CD4-positive, alpha-beta memory T cell (primary cell): ENCODE measurements at regions not wholly inside any gene's neighbourhood (a gene's known extent, or its start where the extent isn't known, plus 50 kb on each side); places are given as distances from the start of the nearest gene placed in this dataset.
A peak's percentile ranks its signal among the peaks of the same experiment; 100 is the strongest.

ENCODE experiments used
- CTCF ChIA-PET: fragments of 350-600 bp; sonication (Branson Sonifier 250); formaldehyde crosslinking; loops from one replicate; lab custom pipeline; 2021; ENCODE audit warnings: inconsistent platforms; ENCODE audit not compliant: partially characterized antibody; lab: Charles Lee
- POLR2A ChIA-PET: fragments of 350-600 bp; sonication (Branson Sonifier 250); formaldehyde crosslinking; loops from one replicate; lab custom pipeline; 2021; ENCODE audit not compliant: partially characterized antibody; lab: Charles Lee
- DNase-seq, 5 donors: peaks; one replicate each; pipeline versions ENCODE4 v3.0.0 to v3.0.0-alpha.2; 2020 to 2022; ENCODE audit warnings: mixed read lengths in 1 of 5
- H3K27ac ChIP-seq: one replicate; pipeline ENCODE4 v1.7.0; 2013; ENCODE audit warnings: low read depth, low read length
- H3K27me3 ChIP-seq: 2 replicates; pipeline ENCODE4 v1.7.0; 2013; ENCODE audit warnings: mild to moderate bottlenecking, low read length, moderate library complexity; ENCODE audit not compliant: insufficient read depth
- H3K36me3 ChIP-seq: 2 replicates; pipeline ENCODE4 v1.7.0; 2013; ENCODE audit warnings: mild to moderate bottlenecking, low read length, moderate library complexity; ENCODE audit not compliant: insufficient read depth
- H3K4me1 ChIP-seq: 2 replicates; pipeline ENCODE4 v1.7.0; 2013; ENCODE audit warnings: mild to moderate bottlenecking, low read length, moderate library complexity; ENCODE audit not compliant: insufficient read depth
- H3K4me3 ChIP-seq, 2 donors: one replicate each; pipeline ENCODE4 v1.7.0; 2013; ENCODE audit warnings: low read length in 2 of 2, mild to moderate bottlenecking in 1 of 2
- H3K9me3 ChIP-seq, 2 donors: one replicate each; pipeline ENCODE4 v1.7.0; 2013; ENCODE audit warnings: low read length in 2 of 2, control low read depth in 1 of 2; ENCODE audit not compliant: control insufficient read depth in 1 of 2
- H3K27ac Mint-ChIP-seq, 7 donors: one replicate each; pipeline ENCODE4 v1.8.0; 2020 to 2021; ENCODE audit warnings: mixed read lengths in 7 of 7, mild to moderate bottlenecking in 6 of 7, inconsistent platforms in 3 of 7, moderate library complexity in 3 of 7
- H3K27me3 Mint-ChIP-seq, 2 donors: one replicate each; pipeline ENCODE4 v1.8.0; 2020 to 2021; ENCODE audit warnings: mixed read lengths in 2 of 2
- H3K36me3 Mint-ChIP-seq, 2 donors: one replicate each; pipeline ENCODE4 v1.8.0; 2020 to 2021; ENCODE audit warnings: mixed read lengths in 2 of 2, inconsistent platforms in 1 of 2, mild to moderate bottlenecking in 1 of 2
- H3K4me1 Mint-ChIP-seq, 4 donors: one replicate each; pipeline ENCODE4 v1.8.0; 2020 to 2021; ENCODE audit warnings: mixed read lengths in 4 of 4, mild to moderate bottlenecking in 1 of 4
- H3K4me3 Mint-ChIP-seq, 8 donors: one replicate each; pipeline ENCODE4 v1.8.0; 2020 to 2021; ENCODE audit warnings: mixed read lengths in 8 of 8, mild to moderate bottlenecking in 7 of 8, moderate library complexity in 6 of 8, inconsistent platforms in 3 of 8
- H3K9me3 Mint-ChIP-seq, 8 donors: one replicate each; pipeline ENCODE4 v1.8.0; 2020 to 2021; ENCODE audit warnings: mixed read lengths in 8 of 8, mild to moderate bottlenecking in 5 of 8, inconsistent platforms in 3 of 8, moderate library complexity in 1 of 8
- intact Hi-C: fragments of 100-400 bp; cut with micrococcal nuclease; formaldehyde crosslinking; loops from one replicate; pipeline ENCODE4 v1.15.1; 2023

DNA sequence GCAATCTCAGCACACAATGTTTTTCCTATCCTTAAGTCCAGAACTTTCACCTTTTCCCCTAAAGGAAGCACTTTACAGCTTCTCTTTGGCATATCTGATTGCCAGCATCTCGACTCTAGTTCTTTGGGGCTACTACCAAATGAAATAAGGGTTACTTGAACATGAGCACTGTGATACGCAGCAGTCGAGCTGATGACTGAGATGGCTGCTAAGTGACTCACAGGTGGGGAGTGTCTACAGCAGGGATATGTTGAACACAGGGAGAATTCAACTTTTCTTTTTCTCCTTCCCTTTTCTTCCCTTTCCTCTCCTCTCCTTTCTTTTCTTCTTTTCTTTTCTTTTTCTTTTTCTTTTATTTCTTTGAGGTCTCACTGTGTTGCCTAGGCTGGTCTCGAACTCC is 334.8 kb downstream of the MAF start:
- Histone ChIP-seq H3K9me3 (no peaks in the 10 kb centered on the region), H3K4me3 (no peak overlapping the region), H3K27me3 (no peaks in the 10 kb centered on the region), H3K27ac (no peak overlapping the region), H3K4me1 (peaks cover 49% of the 10 kb centered on the region), H3K36me3 (no peaks in the 10 kb centered on the region)
- no peak for DNase-seq
- Mint-ChIP-seq H3K4me1 (peaks cover 44 to 68% (median 49%) of the 10 kb centered on the region in 4 donors), H3K9me3 (no peaks in the 10 kb centered on the region), H3K4me3 (no peak overlapping the region), H3K27ac (no peak overlapping the region), H3K36me3 (no peaks in the 10 kb centered on the region), H3K27me3 (peaks cover 0 to 2% of the 10 kb centered on the region in 2 donors)
- CTCF ChIA-PET = interaction anchor here (0.9 to 1.3 kb wide), 2 partner anchors 10 to 18 kb away, joined by 3 to 4 read pairs; no protein-coding TSS in a partner anchor
- intact Hi-C loops = no loop called here
- POLR2A ChIA-PET = interaction anchor here (0.6 to 6.9 kb wide), 2 partner anchors 335 to 343 kb away, joined by 3 to 102 read pairs; partner anchors contain the start of gene MAF

GRCh38 chr16:79265196-79265595 is 335.3 kb downstream of the MAF start:
- intact Hi-C loops = no loop called here
- H3K4me3 Mint-ChIP-seq = no peak overlapping the region
- Histone ChIP-seq H3K36me3 (no peaks in the 10 kb centered on the region), H3K27ac (no peak overlapping the region), H3K4me1 (peaks cover 44% of the 10 kb centered on the region), H3K4me3 (no peak overlapping the region), H3K27me3 (no peaks in the 10 kb centered on the region), H3K9me3 (no peaks in the 10 kb centered on the region)
- peaks cover 0 to 2% of the 10 kb centered on the region in 2 donors for H3K27me3 Mint-ChIP-seq
- peak overlapping the region in 1 of 7 donors; percentile 62 for H3K27ac Mint-ChIP-seq
- ChIA-PET POLR2A (interaction anchor here (0.6 to 2.2 kb wide), 4 partner anchors 13 to 344 kb away, joined by 3 to 5 read pairs (median 4); partner anchors contain the start of gene MAF), CTCF (interaction anchor here (0.9 to 1.3 kb wide), 2 partner anchors 10 to 19 kb away, joined by 3 to 4 read pairs; no protein-coding TSS in a partner anchor)
- H3K36me3 Mint-ChIP-seq = no peaks in the 10 kb centered on the region
- H3K9me3 Mint-ChIP-seq = no peaks in the 10 kb centered on the region
- H3K4me1 Mint-ChIP-seq = peaks cover 39 to 65% (median 45%) of the 10 kb centered on the region in 4 donors
- DNase-seq = no peak

DNA sequence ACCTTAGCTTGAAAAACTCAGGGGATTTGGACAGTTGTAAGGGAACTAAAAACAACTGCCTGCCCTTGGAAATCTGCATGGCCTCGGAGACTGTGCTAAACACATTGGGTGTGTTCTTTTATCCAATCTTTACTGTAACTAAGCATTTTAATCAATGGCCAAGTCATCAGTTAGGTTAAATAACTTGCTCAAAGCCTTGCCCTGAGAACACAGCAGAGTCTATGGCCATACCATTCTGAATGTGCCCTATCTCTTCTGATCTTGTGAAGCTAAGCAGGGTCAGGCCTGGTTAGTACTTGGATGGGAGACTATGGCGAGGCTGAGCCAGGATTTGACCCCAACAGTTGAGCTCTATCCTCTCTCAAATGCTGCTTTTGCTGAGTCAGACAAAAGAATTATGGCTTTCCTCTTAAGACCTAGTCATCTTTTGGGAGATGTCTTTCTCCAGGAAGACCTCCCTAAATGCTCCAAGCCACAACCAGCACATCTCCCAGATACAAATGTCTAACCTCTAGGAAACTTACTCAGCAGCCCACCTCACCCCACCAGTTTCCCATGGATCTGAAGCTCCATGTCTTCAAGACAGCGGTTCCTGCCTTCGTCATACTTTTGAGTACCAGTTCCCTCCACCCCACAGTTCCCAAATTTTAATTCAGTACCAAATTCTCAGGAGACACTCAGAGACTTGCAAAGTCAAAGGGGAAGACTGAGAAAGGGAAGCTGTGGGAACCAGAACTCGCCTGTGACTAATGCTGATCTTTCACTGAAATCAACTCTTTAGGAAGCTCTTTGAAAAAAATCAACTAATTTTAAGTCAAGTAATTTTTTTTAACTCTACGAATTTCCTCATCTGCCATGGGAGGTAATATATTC is 336.1 kb downstream of the MAF start:
- peaks cover 32 to 61% (median 38%) of the 10 kb centered on the region in 4 donors for H3K4me1 Mint-ChIP-seq

GRCh38 chr16:79263425-79263824 is 337.1 kb downstream of the MAF start:
- Mint-ChIP-seq H3K27me3 (peaks cover 0 to 2% of the 10 kb centered on the region in 2 donors), H3K27ac (no peak overlapping the region), H3K9me3 (no peaks in the 10 kb centered on the region), H3K36me3 (no peaks in the 10 kb centered on the region), H3K4me3 (no peak overlapping the region), H3K4me1 (peaks cover 23 to 55% (median 29%) of the 10 kb centered on the region in 4 donors)
- Histone ChIP-seq H3K4me3 (no peak overlapping the region), H3K36me3 (no peaks in the 10 kb centered on the region), H3K27ac (no peak overlapping the region), H3K4me1 (peaks cover 26% of the 10 kb centered on the region), H3K9me3 (no peaks in the 10 kb centered on the region), H3K27me3 (no peaks in the 10 kb centered on the region)
- ChIA-PET CTCF (interaction anchor here (0.8 to 4.7 kb wide), 8 partner anchors 8 to 321 kb away, joined by 3 to 37 read pairs (median 4); no protein-coding TSS in a partner anchor), POLR2A (interaction anchor here (2.2 kb wide), 1 partner anchor 15 kb away, joined by 5 read pairs; no protein-coding TSS in a partner anchor)
- no peak for DNase-seq
- intact Hi-C loops = no loop called here

More for the DNA sequence above, 336.1 kb downstream of the MAF start:
- Mint-ChIP-seq H3K4me3 (no peak overlapping the region), H3K27me3 (peaks cover 0 to 2% of the 10 kb centered on the region in 2 donors), H3K27ac (no peak overlapping the region), H3K9me3 (no peaks in the 10 kb centered on the region), H3K36me3 (no peaks in the 10 kb centered on the region)
- Histone ChIP-seq H3K4me1 (peaks cover 37% of the 10 kb centered on the region), H3K36me3 (no peaks in the 10 kb centered on the region), H3K27me3 (no peaks in the 10 kb centered on the region), H3K4me3 (no peak overlapping the region), H3K27ac (no peak overlapping the region), H3K9me3 (no peaks in the 10 kb centered on the region)
- ChIA-PET POLR2A (interaction anchor here (1.2 to 2.2 kb wide), 3 partner anchors 14 to 336 kb away, joined by 3 to 5 read pairs (median 5); partner anchors contain the start of gene MAF), CTCF (interaction anchor here (0.6 to 4.7 kb wide), 7 partner anchors 12 to 151 kb away, joined by 3 to 37 read pairs (median 4); no protein-coding TSS in a partner anchor)
- DNase-seq = no peak
- intact Hi-C loops = no loop called here
